GM12891 (cell line): ENCODE measurements at regions not wholly inside any gene's neighbourhood (a gene's known extent, or its start where the extent isn't known, plus 50 kb on each side); places are given as distances from the start of the nearest gene placed in this dataset.

ENCODE experiments used
- POLR2A ChIP-seq: IDR thresholded peaks from 2 replicates; pipeline ENCODE4 v1.6.1; 2011; ENCODE audit warnings: low read depth, low read length, control low read depth
- POLR2AphosphoS5 ChIP-seq: IDR thresholded peaks from 2 replicates; pipeline ENCODE4 v1.6.1; 2011; ENCODE audit warnings: low read depth, low read length, control low read depth
- TAF1 ChIP-seq: IDR thresholded peaks from 2 replicates; pipeline ENCODE4 v1.6.1; 2011; ENCODE audit warnings: low read depth, low read length, control low read depth

GRCh38 chr15:96959501-96959900, 629.0 kb downstream of the NR2F2 start:
- TF ChIP-seq TAF1 (no peak), POLR2AphosphoS5 (no peak), POLR2A (no peak)
